ENCODE measurements at regions not wholly inside any gene's neighbourhood (a gene's known extent, or its start where the extent isn't known, plus 50 kb on each side); places are given as distances from the start of the nearest gene placed in this dataset.

DNA sequence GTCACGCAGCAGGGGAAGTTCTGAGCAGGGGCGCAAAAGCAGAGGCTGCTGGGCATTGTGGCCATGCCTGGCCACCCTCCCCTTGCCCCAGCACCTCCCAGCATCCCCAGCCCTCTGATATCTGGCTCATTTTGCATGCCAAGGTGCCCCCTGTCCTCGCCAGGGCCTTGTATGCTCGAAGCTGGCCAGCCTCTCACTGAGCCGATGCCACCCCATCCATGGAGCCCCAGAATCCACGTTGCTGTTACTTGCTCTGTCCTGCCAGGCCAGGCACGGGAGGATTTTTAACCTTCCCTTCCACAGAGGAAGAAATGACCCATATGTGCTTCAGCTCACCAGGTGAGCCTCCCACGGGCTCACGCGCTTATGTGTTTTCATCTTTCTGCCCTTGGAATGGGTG lies 413.4 kb downstream of the BCL11B start:
- Histone ChIP-seq H3K27ac (ENCODE audit: low read depth, low read length) (no peak overlapping the region), H3K36me3 (ENCODE audit: control insufficient read depth in 3 of 3, insufficient read depth in 3 of 3, low read length in 3 of 3) (no peaks in the 10 kb centered on the region), H3K4me3 (ENCODE audit: low read length in 3 of 3) (no peak overlapping the region), H3K27me3 (ENCODE audit: control insufficient read depth in 3 of 3, insufficient read depth in 3 of 3, low read length in 3 of 3) (peaks cover 0 to 33% (median 10%) of the 10 kb centered on the region in 3 donors), H3K9me3 (ENCODE audit: control insufficient read depth in 3 of 3, low read length in 3 of 3) (no peaks in the 10 kb centered on the region), H3K9ac (ENCODE audit: low read depth in 1 of 3, low read length in 3 of 3) (no peak overlapping the region), H3K4me1 (ENCODE audit: control insufficient read depth in 3 of 3, insufficient read depth in 3 of 3, low read length in 3 of 3) (no peaks in the 10 kb centered on the region)

DNA sequence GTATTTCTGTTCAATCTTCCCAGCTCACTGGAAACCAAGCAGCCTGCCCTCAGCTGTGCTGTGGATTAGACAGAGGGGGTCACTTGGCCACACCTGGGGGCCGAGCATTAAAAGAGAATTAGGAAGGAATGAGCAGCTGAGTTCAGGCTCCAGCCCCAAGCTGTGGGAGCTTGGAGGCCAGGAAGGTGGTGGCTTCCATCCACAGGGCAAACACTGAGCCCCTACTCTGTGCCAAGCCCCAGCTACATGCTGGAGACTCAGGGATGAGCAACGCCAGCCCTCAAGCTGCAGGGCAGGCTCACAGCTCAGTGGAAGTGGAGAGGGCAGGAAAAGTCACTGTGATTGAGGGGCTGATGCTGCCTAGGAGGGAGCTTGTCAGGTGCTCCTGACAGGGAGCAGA lies 412.7 kb downstream of the BCL11B start:
- Histone ChIP-seq H3K9me3 (ENCODE audit: control insufficient read depth in 3 of 3, low read length in 3 of 3) (no peaks in the 10 kb centered on the region), H3K27me3 (ENCODE audit: control insufficient read depth in 3 of 3, insufficient read depth in 3 of 3, low read length in 3 of 3) (peaks cover 0 to 28% (median 10%) of the 10 kb centered on the region in 3 donors), H3K9ac (ENCODE audit: low read depth in 1 of 3, low read length in 3 of 3) (no peak overlapping the region), H3K4me3 (ENCODE audit: low read length in 3 of 3) (no peak overlapping the region), H3K4me1 (ENCODE audit: control insufficient read depth in 3 of 3, insufficient read depth in 3 of 3, low read length in 3 of 3) (no peaks in the 10 kb centered on the region), H3K36me3 (ENCODE audit: control insufficient read depth in 3 of 3, insufficient read depth in 3 of 3, low read length in 3 of 3) (no peaks in the 10 kb centered on the region), H3K27ac (ENCODE audit: low read depth, low read length) (no peak overlapping the region)

DNA sequence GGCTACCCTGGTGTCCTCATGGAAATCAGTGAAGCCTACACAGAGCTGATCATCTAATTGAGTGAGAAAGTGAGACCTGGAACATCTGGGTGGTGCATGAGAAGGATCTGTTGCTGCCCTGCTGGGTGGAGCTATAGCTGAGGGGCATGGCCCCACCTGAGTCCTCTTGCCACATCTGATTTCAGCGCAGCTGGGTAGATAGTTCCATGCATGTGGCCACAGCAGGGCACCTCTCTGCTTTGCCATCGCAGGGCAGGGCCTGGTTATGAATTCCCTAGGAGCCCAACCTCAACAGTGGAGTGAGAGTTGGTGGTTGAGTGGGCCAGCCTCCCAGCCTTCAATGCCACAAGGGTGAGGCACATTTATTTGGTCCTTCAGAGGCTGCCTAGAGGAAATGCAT lies 407.8 kb downstream of the BCL11B start:
- Histone ChIP-seq H3K36me3 (ENCODE audit: control insufficient read depth in 3 of 3, insufficient read depth in 3 of 3, low read length in 3 of 3) (no peaks in the 10 kb centered on the region), H3K4me1 (ENCODE audit: control insufficient read depth in 3 of 3, insufficient read depth in 3 of 3, low read length in 3 of 3) (no peaks in the 10 kb centered on the region), H3K9me3 (ENCODE audit: control insufficient read depth in 3 of 3, low read length in 3 of 3) (no peaks in the 10 kb centered on the region), H3K27ac (ENCODE audit: low read depth, low read length) (no peak overlapping the region), H3K27me3 (ENCODE audit: control insufficient read depth in 3 of 3, insufficient read depth in 3 of 3, low read length in 3 of 3) (peaks cover 0 to 4% (median 0%) of the 10 kb centered on the region in 3 donors), H3K4me3 (ENCODE audit: low read length in 3 of 3) (no peak overlapping the region), H3K9ac (ENCODE audit: low read depth in 1 of 3, low read length in 3 of 3) (no peak overlapping the region)

DNA sequence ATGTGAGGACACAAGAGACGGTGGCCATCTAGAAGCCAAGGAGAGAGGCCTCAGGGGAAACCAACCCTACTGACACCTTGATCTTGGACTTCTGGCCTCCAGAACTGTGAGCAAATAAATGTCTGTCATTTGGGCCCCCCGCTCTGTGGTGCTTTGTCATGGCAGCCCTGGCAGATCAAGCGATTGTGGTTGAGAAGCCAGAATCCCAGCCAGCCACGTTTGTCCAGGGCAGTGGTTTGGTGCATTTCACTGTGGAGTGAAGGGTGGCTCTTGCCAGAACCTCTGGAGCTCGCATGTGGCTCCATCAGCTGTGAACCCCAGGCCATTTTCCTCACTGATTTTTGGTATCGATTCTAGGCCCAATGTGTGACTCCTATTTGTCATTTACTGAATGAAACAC lies 404.9 kb downstream of the BCL11B start:
- Histone ChIP-seq H3K36me3 (ENCODE audit: control insufficient read depth in 3 of 3, insufficient read depth in 3 of 3, low read length in 3 of 3) (no peaks in the 10 kb centered on the region), H3K27ac (ENCODE audit: low read depth, low read length) (no peak overlapping the region), H3K9ac (ENCODE audit: low read depth in 1 of 3, low read length in 3 of 3) (no peak overlapping the region), H3K9me3 (ENCODE audit: control insufficient read depth in 3 of 3, low read length in 3 of 3) (no peaks in the 10 kb centered on the region), H3K4me1 (ENCODE audit: control insufficient read depth in 3 of 3, insufficient read depth in 3 of 3, low read length in 3 of 3) (no peaks in the 10 kb centered on the region), H3K27me3 (ENCODE audit: control insufficient read depth in 3 of 3, insufficient read depth in 3 of 3, low read length in 3 of 3) (no peaks in the 10 kb centered on the region), H3K4me3 (ENCODE audit: low read length in 3 of 3) (no peak overlapping the region)

GRCh38 chr14:98867726-98868125 lies 404.3 kb downstream of the BCL11B start:
- no peak overlapping the region for H3K27ac ChIP-seq (ENCODE audit: low read depth, low read length)
- no peaks in the 10 kb centered on the region for H3K27me3 ChIP-seq (ENCODE audit: control insufficient read depth in 3 of 3, insufficient read depth in 3 of 3, low read length in 3 of 3)
- H3K4me3 ChIP-seq (ENCODE audit: low read length in 3 of 3), result no peak overlapping the region
- no peaks in the 10 kb centered on the region for H3K4me1 ChIP-seq (ENCODE audit: control insufficient read depth in 3 of 3, insufficient read depth in 3 of 3, low read length in 3 of 3)
- H3K9me3 ChIP-seq (ENCODE audit: control insufficient read depth in 3 of 3, low read length in 3 of 3), result peaks cover 0 to 2% (median 0%) of the 10 kb centered on the region in 3 donors
- H3K9ac ChIP-seq (ENCODE audit: low read depth in 1 of 3, low read length in 3 of 3), result no peak overlapping the region
- no peaks in the 10 kb centered on the region for H3K36me3 ChIP-seq (ENCODE audit: control insufficient read depth in 3 of 3, insufficient read depth in 3 of 3, low read length in 3 of 3)

DNA sequence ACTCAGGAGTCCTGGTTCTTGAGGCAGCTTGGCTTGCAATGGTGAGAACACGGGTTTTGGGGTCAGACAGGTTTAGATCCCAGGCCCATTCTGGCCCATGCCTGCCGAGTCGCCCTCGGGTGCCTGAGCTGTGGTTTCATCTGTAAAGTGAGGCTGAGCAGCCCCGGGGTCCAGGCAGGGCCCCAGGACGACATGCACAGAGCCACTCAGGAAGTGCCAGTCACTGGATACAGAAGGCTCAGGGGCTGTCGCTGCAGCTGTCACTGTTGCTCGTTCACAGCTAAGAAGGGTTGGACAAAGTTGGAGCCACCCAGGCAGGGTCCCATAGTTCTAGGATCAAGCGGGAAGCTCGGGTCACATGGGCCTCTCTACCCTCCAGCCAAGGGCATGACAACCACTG lies 403.1 kb downstream of the BCL11B start:
- Histone ChIP-seq H3K27me3 (ENCODE audit: control insufficient read depth in 3 of 3, insufficient read depth in 3 of 3, low read length in 3 of 3) (no peaks in the 10 kb centered on the region), H3K36me3 (ENCODE audit: control insufficient read depth in 3 of 3, insufficient read depth in 3 of 3, low read length in 3 of 3) (no peaks in the 10 kb centered on the region), H3K27ac (ENCODE audit: low read depth, low read length) (no peak overlapping the region), H3K9ac (ENCODE audit: low read depth in 1 of 3, low read length in 3 of 3) (no peak overlapping the region), H3K9me3 (ENCODE audit: control insufficient read depth in 3 of 3, low read length in 3 of 3) (peaks cover 0 to 7% (median 0%) of the 10 kb centered on the region in 3 donors), H3K4me1 (ENCODE audit: control insufficient read depth in 3 of 3, insufficient read depth in 3 of 3, low read length in 3 of 3) (no peaks in the 10 kb centered on the region), H3K4me3 (ENCODE audit: low read length in 3 of 3) (no peak overlapping the region)

DNA sequence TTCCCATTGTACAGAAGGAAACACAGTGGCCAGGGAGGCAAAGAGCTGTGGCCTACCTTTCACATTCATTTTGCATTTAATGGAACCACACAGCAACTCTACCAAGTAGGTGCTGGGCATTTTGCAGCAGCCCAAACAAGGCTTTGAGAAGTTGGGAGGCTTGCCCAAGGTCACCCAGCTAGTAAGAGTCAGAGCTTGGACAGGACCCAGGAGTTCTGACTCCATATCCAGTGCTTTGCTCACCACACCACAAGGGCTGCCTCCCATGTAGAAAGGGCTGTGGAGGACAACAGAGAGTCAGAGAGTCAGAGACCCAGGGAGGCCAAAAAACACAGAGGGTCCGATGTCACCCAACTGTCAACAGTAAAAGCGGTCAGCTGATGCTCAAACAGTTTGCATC lies 400.2 kb downstream of the BCL11B start:
- Histone ChIP-seq H3K9me3 (ENCODE audit: control insufficient read depth in 3 of 3, low read length in 3 of 3) (peaks cover 4 to 11% (median 4%) of the 10 kb centered on the region in 3 donors), H3K36me3 (ENCODE audit: control insufficient read depth in 3 of 3, insufficient read depth in 3 of 3, low read length in 3 of 3) (no peaks in the 10 kb centered on the region), H3K4me3 (ENCODE audit: low read length in 3 of 3) (no peak overlapping the region), H3K27ac (ENCODE audit: low read depth, low read length) (no peak overlapping the region), H3K9ac (ENCODE audit: low read depth in 1 of 3, low read length in 3 of 3) (no peak overlapping the region), H3K27me3 (ENCODE audit: control insufficient read depth in 3 of 3, insufficient read depth in 3 of 3, low read length in 3 of 3) (no peaks in the 10 kb centered on the region), H3K4me1 (ENCODE audit: control insufficient read depth in 3 of 3, insufficient read depth in 3 of 3, low read length in 3 of 3) (no peaks in the 10 kb centered on the region)

- H3K27ac ChIP-seq (ENCODE audit: low read depth, low read length), result no peak overlapping the region
- H3K4me3 ChIP-seq (ENCODE audit: low read length in 3 of 3), result no peak overlapping the region
- no peaks in the 10 kb centered on the region for H3K36me3 ChIP-seq (ENCODE audit: control insufficient read depth in 3 of 3, insufficient read depth in 3 of 3, low read length in 3 of 3)
- no peaks in the 10 kb centered on the region for H3K27me3 ChIP-seq (ENCODE audit: control insufficient read depth in 3 of 3, insufficient read depth in 3 of 3, low read length in 3 of 3)
- peaks cover 4 to 11% (median 4%) of the 10 kb centered on the region in 3 donors for H3K9me3 ChIP-seq (ENCODE audit: control insufficient read depth in 3 of 3, low read length in 3 of 3)
- H3K9ac ChIP-seq (ENCODE audit: low read depth in 1 of 3, low read length in 3 of 3), result no peak overlapping the region
- no peaks in the 10 kb centered on the region for H3K4me1 ChIP-seq (ENCODE audit: control insufficient read depth in 3 of 3, insufficient read depth in 3 of 3, low read length in 3 of 3)
Observed at GRCh38 chr14:98877065-98877464, 394.9 kb downstream of the BCL11B start.

GRCh38 chr14:98878282-98878681 lies 393.7 kb downstream of the BCL11B start:
- H3K9ac ChIP-seq (ENCODE audit: low read depth in 1 of 3, low read length in 3 of 3), result no peak overlapping the region
- H3K4me1 ChIP-seq (ENCODE audit: control insufficient read depth in 3 of 3, insufficient read depth in 3 of 3, low read length in 3 of 3), result no peaks in the 10 kb centered on the region
- H3K4me3 ChIP-seq (ENCODE audit: low read length in 3 of 3), result no peak overlapping the region
- no peak overlapping the region for H3K27ac ChIP-seq (ENCODE audit: low read depth, low read length)
- H3K36me3 ChIP-seq (ENCODE audit: control insufficient read depth in 3 of 3, insufficient read depth in 3 of 3, low read length in 3 of 3), result no peaks in the 10 kb centered on the region
- peaks cover 4 to 5% (median 4%) of the 10 kb centered on the region in 3 donors for H3K9me3 ChIP-seq (ENCODE audit: control insufficient read depth in 3 of 3, low read length in 3 of 3)
- H3K27me3 ChIP-seq (ENCODE audit: control insufficient read depth in 3 of 3, insufficient read depth in 3 of 3, low read length in 3 of 3), result no peaks in the 10 kb centered on the region

- H3K9me3 ChIP-seq (ENCODE audit: control insufficient read depth in 3 of 3, low read length in 3 of 3), result peaks cover 0 to 2% (median 0%) of the 10 kb centered on the region in 3 donors
- no peak overlapping the region for H3K27ac ChIP-seq (ENCODE audit: low read depth, low read length)
- no peaks in the 10 kb centered on the region for H3K4me1 ChIP-seq (ENCODE audit: control insufficient read depth in 3 of 3, insufficient read depth in 3 of 3, low read length in 3 of 3)
- H3K4me3 ChIP-seq (ENCODE audit: low read length in 3 of 3), result no peak overlapping the region
- H3K36me3 ChIP-seq (ENCODE audit: control insufficient read depth in 3 of 3, insufficient read depth in 3 of 3, low read length in 3 of 3), result no peaks in the 10 kb centered on the region
- H3K27me3 ChIP-seq (ENCODE audit: control insufficient read depth in 3 of 3, insufficient read depth in 3 of 3, low read length in 3 of 3), result peaks cover 0 to 10% (median 6%) of the 10 kb centered on the region in 3 donors
- H3K9ac ChIP-seq (ENCODE audit: low read depth in 1 of 3, low read length in 3 of 3), result no peak overlapping the region
Observed at GRCh38 chr14:98886982-98887381, 385.0 kb downstream of the BCL11B start.

DNA sequence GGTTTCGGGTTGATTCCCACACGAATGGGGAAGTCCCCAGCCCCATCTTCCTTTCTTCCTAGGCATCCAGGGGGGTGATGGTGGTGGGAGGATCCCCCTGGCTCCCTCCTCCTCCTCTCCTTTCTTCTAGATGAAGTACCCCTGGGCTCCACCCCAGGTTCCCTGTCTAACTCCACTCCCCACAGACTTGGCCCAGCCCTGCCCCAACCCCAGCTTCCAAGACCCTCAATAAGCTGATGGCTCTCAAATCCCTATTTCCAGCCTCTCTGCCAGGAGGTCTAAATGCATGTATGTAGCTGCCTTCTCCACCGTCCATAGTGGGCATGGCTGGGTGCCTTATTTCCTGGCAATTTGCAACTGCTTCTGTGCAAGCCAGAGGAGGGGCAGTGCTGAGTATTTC lies 383.7 kb downstream of the BCL11B start:
- Histone ChIP-seq H3K9me3 (ENCODE audit: control insufficient read depth in 3 of 3, low read length in 3 of 3) (peaks cover 0 to 2% (median 0%) of the 10 kb centered on the region in 3 donors), H3K27me3 (ENCODE audit: control insufficient read depth in 3 of 3, insufficient read depth in 3 of 3, low read length in 3 of 3) (peaks cover 0 to 10% (median 6%) of the 10 kb centered on the region in 3 donors), H3K9ac (ENCODE audit: low read depth in 1 of 3, low read length in 3 of 3) (no peak overlapping the region), H3K4me1 (ENCODE audit: control insufficient read depth in 3 of 3, insufficient read depth in 3 of 3, low read length in 3 of 3) (no peaks in the 10 kb centered on the region), H3K4me3 (ENCODE audit: low read length in 3 of 3) (no peak overlapping the region), H3K36me3 (ENCODE audit: control insufficient read depth in 3 of 3, insufficient read depth in 3 of 3, low read length in 3 of 3) (no peaks in the 10 kb centered on the region), H3K27ac (ENCODE audit: low read depth, low read length) (no peak overlapping the region)

Measured in skeletal muscle tissue (tissue), 3 donors.